NT2/D1 (cell line): ENCODE measurements at regions not wholly inside any gene's neighbourhood (a gene's known extent, or its start where the extent isn't known, plus 50 kb on each side); places are given as distances from the start of the nearest gene placed in this dataset.

Experiments used
- DNase-seq: peaks from one replicate; pipeline ENCODE4 v3.0.0-alpha.2; 2011; ENCODE audit warnings: low read depth, low spot score
- H3K27me3 ChIP-seq: 2 replicates; pipeline ENCODE4 v1.6.0; 2011; ENCODE audit warnings: mild to moderate bottlenecking; ENCODE audit not compliant: insufficient read length, insufficient read depth
- H3K36me3 ChIP-seq: 2 replicates; pipeline ENCODE4 v1.6.1; 2011; ENCODE audit warnings: mild to moderate bottlenecking, low read length, mixed read lengths; ENCODE audit not compliant: insufficient read depth, insufficient read length
- H3K4me1 ChIP-seq: 2 replicates; pipeline ENCODE4 v1.5.1; 2011; ENCODE audit not compliant: insufficient read depth, insufficient read length
- H3K4me3 ChIP-seq: 2 replicates; pipeline ENCODE4 v1.5.1; 2011; ENCODE audit warnings: low read depth; ENCODE audit not compliant: insufficient read length
- H3K9ac ChIP-seq: 2 replicates; pipeline ENCODE4 v1.6.0; 2011; ENCODE audit warnings: low read depth; ENCODE audit not compliant: insufficient read length
- H3K9me3 ChIP-seq: 2 replicates; pipeline ENCODE4 v1.5.1; 2011; ENCODE audit warnings: mild to moderate bottlenecking, low read length; ENCODE audit not compliant: insufficient read depth
- SUZ12 ChIP-seq: IDR thresholded peaks from 2 replicates; pipeline ENCODE4 v1.6.1; 2011; ENCODE audit not compliant: insufficient read length, insufficient read depth; ENCODE audit errors: extremely low read depth
- YY1 ChIP-seq: IDR thresholded peaks from 2 replicates; pipeline ENCODE4 v1.6.1; 2011; ENCODE audit not compliant: insufficient read length, insufficient read depth
- ZNF274 ChIP-seq: IDR thresholded peaks from 2 replicates; pipeline ENCODE4 v1.6.1; 2011; ENCODE audit warnings: mild to moderate bottlenecking, low read depth, low read length

- no peak for DNase-seq
- H3K9ac ChIP-seq: no peak overlapping the region
Measured at GRCh38 chr21:27077501-27077900, 110.6 kb upstream of the ADAMTS5 start.

DNA sequence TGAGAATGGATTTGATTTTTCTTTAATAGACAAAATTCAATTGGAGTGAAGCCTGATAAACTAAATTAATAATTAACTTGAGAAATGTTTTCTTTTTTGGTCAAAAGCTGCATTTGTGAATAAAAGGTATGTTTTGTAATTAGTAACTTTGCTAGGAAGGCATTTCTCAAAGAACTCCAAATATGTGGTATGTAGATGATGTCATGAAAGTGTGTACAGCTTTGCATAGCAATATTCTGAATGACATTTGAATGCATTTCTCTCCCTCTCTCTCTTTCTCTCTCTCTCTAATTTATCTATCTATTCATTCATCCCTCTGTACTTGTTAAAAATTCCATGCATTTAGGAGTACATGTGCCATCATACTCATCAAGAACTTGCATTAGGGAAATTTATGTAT, 109.1 kb upstream of the ADAMTS5 start:
- Histone ChIP-seq H3K9me3 (no peaks in the 10 kb centered on the region), H3K4me3 (no peak overlapping the region), H3K27me3 (no peaks in the 10 kb centered on the region), H3K9ac (no peak overlapping the region), H3K36me3 (no peaks in the 10 kb centered on the region), H3K4me1 (no peaks in the 10 kb centered on the region)
- TF ChIP-seq SUZ12 (no peak), ZNF274 (no peak), YY1 (no peak)
- DNase-seq: no peak

More at GRCh38 chr21:27077501-27077900, 110.6 kb upstream of the ADAMTS5 start:
- Histone ChIP-seq H3K4me3 (no peak overlapping the region), H3K36me3 (no peaks in the 10 kb centered on the region), H3K27me3 (no peaks in the 10 kb centered on the region), H3K4me1 (no peaks in the 10 kb centered on the region), H3K9me3 (no peaks in the 10 kb centered on the region)
- TF ChIP-seq YY1: no peak
- TF ChIP-seq ZNF274: no peak
- TF ChIP-seq SUZ12: no peak

DNA sequence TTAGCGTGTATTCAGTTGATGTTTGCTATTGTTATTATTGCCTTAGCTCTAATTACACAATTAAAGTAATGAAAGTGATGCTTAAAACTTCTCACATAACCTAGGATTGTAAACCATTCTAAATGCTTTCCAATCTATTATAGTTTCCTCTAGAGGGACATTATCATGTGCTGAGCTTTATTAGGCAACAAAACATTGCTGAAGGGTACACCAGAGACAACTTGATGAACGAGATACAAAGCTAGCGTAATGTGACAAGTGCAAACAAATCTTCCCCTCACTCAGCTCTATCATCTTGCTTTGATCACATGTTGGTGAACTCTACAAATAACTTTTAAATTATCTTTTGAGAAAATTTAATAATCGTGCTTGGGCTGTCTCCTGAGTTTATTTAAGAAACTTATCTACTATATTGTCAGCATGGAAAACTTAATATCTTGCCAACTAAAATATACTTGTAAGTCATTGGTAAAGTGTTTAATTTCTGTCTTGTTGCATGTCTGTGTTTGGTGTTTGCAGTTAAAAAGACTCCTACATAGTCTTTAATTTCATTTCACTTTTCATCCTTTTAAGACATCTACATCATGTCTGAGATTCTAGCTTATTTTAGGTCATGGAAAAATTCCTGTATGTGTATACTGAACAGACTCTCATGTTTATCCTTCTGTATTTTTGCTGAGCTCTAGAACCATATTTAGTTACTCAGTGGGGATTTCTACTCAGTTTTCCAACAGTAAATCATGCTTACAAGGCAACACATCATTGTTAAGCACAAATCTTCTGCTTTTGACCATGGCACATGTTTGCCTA, 104.2 kb upstream of the ADAMTS5 start:
- DNase-seq: no peak
- TF ChIP-seq ZNF274 (no peak), YY1 (no peak), SUZ12 (no peak)

GRCh38 chr21:27068811-27069210, 101.9 kb upstream of the ADAMTS5 start:
- Histone ChIP-seq H3K36me3 (no peaks in the 10 kb centered on the region), H3K4me3 (no peak overlapping the region), H3K27me3 (no peaks in the 10 kb centered on the region), H3K9ac (no peak overlapping the region), H3K4me1 (no peaks in the 10 kb centered on the region), H3K9me3 (no peaks in the 10 kb centered on the region)
- DNase-seq: no peak
- no peak for TF ChIP-seq SUZ12
- TF ChIP-seq YY1: no peak
- TF ChIP-seq ZNF274: no peak

More for the DNA sequence above, 104.2 kb upstream of the ADAMTS5 start:
- no peaks in the 10 kb centered on the region for H3K4me1 ChIP-seq
- no peak overlapping the region for H3K4me3 ChIP-seq
- H3K9me3 ChIP-seq: no peaks in the 10 kb centered on the region
- H3K27me3 ChIP-seq: no peaks in the 10 kb centered on the region
- H3K36me3 ChIP-seq: no peaks in the 10 kb centered on the region
- no peak overlapping the region for H3K9ac ChIP-seq

- TF ChIP-seq YY1 (no peak), ZNF274 (no peak), SUZ12 (no peak)
- no peak for DNase-seq
- no peaks in the 10 kb centered on the region for H3K36me3 ChIP-seq
Measured at GRCh38 chr21:27067226-27067625, 100.3 kb upstream of the ADAMTS5 start.

GRCh38 chr21:27062443-27062842, 95.6 kb upstream of the ADAMTS5 start:
- Histone ChIP-seq H3K4me3 (no peak overlapping the region), H3K9me3 (peaks cover 5% of the 10 kb centered on the region; the same call in 1 of the 2 replicates), H3K27me3 (no peaks in the 10 kb centered on the region), H3K4me1 (no peaks in the 10 kb centered on the region), H3K9ac (no peak overlapping the region), H3K36me3 (no peaks in the 10 kb centered on the region)
- DNase-seq: no peak
- TF ChIP-seq YY1 (no peak), SUZ12 (no peak), ZNF274 (no peak)

More at GRCh38 chr21:27067226-27067625, 100.3 kb upstream of the ADAMTS5 start:
- H3K9me3 ChIP-seq: peaks cover 5% of the 10 kb centered on the region; the same call in 1 of the 2 replicates
- no peaks in the 10 kb centered on the region for H3K4me1 ChIP-seq
- no peak overlapping the region for H3K4me3 ChIP-seq
- H3K9ac ChIP-seq: no peak overlapping the region
- H3K27me3 ChIP-seq: no peaks in the 10 kb centered on the region

- Histone ChIP-seq H3K36me3 (no peaks in the 10 kb centered on the region), H3K9me3 (peaks cover 5% of the 10 kb centered on the region; the same call in 1 of the 2 replicates), H3K4me1 (no peaks in the 10 kb centered on the region), H3K4me3 (no peak overlapping the region), H3K9ac (no peak overlapping the region), H3K27me3 (no peaks in the 10 kb centered on the region)
- TF ChIP-seq ZNF274 (no peak), SUZ12 (no peak), YY1 (no peak)
- DNase-seq: no peak
Measured at GRCh38 chr21:27061770-27062169, 94.9 kb upstream of the ADAMTS5 start.
